ENCODE measurements at regions not wholly inside any gene's neighbourhood (a gene's known extent, or its start where the extent isn't known, plus 50 kb on each side); places are given as distances from the start of the nearest gene placed in this dataset.
"Not testable (repeated sequence)": the region's sequence is repeated elsewhere in the genome, so short reads cannot be mapped to it uniquely, and the experiment has no call there.

DNA sequence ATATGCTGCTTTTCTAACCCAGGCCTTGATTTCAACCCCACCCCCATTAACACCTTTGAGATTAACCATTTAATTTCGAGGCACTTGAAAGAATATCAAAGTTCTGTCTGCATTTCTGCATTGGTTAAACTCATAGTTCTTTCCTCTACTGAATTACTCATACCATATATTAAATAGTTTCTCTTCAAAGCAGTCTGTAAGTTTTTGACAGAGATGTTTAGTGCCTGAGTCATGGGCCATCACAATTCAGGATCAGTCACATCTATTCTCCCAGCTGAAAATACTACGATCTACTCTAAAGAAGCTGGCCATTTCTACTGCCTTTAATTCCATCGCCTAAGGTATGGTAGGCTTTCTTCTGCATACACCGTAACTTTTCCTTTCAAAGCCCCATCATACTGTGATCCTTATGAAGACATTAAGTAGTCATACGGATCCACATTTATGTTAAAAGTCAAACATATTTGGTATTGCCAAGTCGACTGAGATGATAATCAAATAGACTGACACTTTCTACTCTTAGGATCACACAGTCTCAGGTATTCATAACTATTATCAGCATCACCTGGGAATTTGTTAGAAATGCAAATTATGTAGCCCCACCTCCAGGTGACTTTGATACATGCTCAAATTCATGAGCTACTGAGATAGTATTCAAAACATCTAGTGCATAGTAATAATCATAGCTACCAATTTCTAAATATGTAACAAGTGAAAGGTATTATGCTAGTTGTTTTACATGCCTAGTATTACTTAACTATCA, 489.4 kb upstream of the IL12A start:
- TF ChIP-seq, protein P1, sequence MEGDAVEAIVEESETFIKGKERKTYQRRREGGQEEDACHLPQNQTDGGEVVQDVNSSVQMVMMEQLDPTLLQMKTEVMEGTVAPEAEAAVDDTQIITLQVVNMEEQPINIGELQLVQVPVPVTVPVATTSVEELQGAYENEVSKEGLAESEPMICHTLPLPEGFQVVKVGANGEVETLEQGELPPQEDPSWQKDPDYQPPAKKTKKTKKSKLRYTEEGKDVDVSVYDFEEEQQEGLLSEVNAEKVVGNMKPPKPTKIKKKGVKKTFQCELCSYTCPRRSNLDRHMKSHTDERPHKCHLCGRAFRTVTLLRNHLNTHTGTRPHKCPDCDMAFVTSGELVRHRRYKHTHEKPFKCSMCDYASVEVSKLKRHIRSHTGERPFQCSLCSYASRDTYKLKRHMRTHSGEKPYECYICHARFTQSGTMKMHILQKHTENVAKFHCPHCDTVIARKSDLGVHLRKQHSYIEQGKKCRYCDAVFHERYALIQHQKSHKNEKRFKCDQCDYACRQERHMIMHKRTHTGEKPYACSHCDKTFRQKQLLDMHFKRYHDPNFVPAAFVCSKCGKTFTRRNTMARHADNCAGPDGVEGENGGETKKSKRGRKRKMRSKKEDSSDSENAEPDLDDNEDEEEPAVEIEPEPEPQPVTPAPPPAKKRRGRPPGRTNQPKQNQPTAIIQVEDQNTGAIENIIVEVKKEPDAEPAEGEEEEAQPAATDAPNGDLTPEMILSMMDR (conservative IDR thresholded peaks at IDR 0.05; ENCODE audit: control insufficient read depth, insufficient read depth, low read depth, low read length) = no peak
- no peak overlapping the region for H3K4me3 ChIP-seq (ENCODE audit: control insufficient read depth, low read depth, low read length)
- DNase-seq (ENCODE audit: low read depth) = peak; percentile 19

DNA sequence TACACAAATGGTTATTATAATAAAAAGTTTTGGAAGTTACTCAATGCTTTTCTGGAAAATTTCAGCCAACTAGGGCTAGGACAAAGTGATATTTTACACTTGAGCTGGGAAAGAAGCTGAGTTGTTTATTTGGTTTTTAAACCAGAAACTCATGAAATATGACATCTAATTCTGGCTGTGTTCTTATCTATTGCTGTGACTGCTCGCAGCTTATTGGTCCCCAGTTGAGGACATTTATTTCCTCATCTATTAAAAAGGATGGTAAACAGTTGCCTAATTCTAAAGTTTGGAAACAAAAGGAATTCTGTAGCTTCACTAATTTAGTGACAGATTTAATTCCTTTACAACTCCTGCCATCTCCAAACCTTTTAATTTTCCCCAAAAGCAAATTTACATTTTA, 487.6 kb upstream of the IL12A start:
- TF ChIP-seq, protein P1 (conservative IDR thresholded peaks at IDR 0.05; ENCODE audit: control insufficient read depth, insufficient read depth, low read depth, low read length) = no peak
- DNase-seq (ENCODE audit: low read depth) = no peak
- no peak overlapping the region for H3K4me3 ChIP-seq (ENCODE audit: control insufficient read depth, low read depth, low read length)

DNA sequence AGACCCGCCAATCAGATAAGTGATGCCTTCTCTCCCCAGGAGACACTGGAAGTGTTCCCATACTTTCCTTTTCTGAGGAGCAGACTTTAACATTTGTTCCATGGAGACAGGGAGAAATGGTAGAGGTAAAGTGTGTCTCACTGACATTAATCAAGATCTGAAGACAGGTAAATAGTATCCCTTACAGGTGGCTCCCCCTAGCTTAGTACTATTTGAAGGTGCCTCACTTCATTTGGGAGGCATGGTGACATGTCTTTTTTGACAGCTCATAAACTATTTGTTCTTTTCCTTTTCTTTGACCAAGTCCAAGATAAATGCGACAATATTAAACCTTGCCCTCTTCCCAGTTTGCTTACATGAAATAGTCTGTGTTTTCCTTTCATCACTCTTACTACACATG, 485.6 kb upstream of the IL12A start:
- TF ChIP-seq, protein P1 (conservative IDR thresholded peaks at IDR 0.05; ENCODE audit: control insufficient read depth, insufficient read depth, low read depth, low read length) = no peak
- no peak overlapping the region for H3K4me3 ChIP-seq (ENCODE audit: control insufficient read depth, low read depth, low read length)
- no peak for DNase-seq (ENCODE audit: low read depth)

DNA sequence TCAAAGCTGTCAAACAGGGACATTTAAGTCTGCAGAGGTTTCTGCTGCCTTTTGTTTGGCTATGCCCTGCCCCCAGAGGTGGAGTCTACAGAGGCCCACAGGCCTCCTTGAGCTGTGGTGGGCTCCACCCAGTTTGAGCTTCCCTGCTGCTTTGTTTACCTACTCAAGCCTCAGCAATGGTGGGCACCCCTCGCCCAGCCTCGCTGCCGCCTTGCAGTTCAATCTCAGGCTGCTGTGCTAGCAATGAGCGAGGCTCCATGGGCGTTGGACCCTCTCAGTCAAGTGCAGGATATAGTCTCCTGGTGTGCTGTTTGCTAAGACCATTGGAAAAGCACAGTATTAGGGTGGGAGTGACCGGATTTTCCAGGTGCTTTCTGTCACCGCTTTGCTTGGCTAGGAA, 477.6 kb upstream of the IL12A start:
- H3K4me3 ChIP-seq (ENCODE audit: control insufficient read depth, low read depth, low read length); DNase-seq (ENCODE audit: low read depth): not testable (repeated sequence)

DNA sequence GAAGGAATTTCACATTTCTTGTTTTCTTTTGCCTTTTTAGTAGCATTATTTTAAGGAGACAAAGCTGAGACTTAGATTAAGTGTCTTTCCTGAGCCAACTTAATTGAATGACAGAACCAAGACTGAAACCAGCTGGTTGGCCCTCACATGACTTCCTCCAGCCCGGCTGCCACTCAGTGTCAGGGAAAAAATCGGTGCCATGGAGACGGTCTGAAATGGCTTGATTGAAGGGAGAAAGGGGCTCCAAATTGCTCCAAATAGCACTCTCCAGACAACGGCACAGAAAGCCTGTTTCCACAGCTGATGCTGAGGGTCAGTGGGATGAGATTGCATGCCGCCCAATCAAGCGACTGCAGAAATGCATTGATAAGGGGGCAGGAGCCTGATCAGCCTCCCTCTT, 475.2 kb upstream of the IL12A start:
- DNase-seq (ENCODE audit: low read depth) = no peak
- TF ChIP-seq, protein P1 (conservative IDR thresholded peaks at IDR 0.05; ENCODE audit: control insufficient read depth, insufficient read depth, low read depth, low read length) = no peak
- no peak overlapping the region for H3K4me3 ChIP-seq (ENCODE audit: control insufficient read depth, low read depth, low read length)

DNA sequence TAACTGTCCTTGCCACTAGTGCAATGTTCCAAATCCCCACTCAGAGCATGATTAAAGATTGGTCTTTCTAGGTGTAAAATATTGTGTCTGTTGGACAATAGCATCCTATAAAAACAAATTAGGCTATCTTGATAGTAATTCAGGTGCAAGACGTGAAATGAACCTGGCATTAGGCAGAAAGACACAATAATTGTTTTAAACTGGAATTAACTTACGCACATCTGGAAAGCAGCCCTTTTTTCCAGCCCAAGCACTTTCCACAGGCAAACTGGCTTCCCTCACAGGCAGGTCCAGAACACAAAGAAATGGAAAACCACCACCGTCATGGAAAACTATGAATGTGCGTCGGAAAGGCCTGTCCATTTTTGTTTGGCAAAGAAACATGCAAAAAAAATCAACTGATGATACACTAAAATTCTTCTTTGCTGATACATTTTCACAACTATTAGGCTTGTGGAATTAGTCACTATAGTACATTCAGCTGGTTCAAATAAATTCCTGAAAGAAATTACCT, 474.7 kb upstream of the IL12A start:
- TF ChIP-seq, protein P1 (conservative IDR thresholded peaks at IDR 0.05; ENCODE audit: control insufficient read depth, insufficient read depth, low read depth, low read length) = no peak
- DNase-seq (ENCODE audit: low read depth) = peak; percentile 52
- no peak overlapping the region for H3K4me3 ChIP-seq (ENCODE audit: control insufficient read depth, low read depth, low read length)

DNA sequence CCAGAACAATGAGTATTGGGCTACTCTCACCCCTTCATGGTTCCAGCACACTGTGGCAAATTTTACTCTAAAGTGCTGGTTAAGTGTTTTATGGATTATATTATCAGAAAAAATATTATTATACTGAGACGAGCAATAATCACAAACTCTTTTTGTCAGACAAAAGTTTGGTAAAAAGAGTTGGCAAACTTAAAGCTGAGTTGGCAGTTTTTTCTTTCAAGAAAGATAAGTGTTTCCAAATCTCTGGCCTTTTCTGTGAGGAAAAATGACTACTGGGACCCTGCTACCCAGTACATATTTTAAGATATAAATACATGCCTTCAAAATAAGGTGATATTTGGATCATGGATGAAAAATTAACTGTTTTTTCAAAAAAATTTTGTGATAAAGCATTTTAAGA, 471.5 kb upstream of the IL12A start:
- DNase-seq (ENCODE audit: low read depth) = no peak
- TF ChIP-seq, protein P1 (conservative IDR thresholded peaks at IDR 0.05; ENCODE audit: control insufficient read depth, insufficient read depth, low read depth, low read length) = no peak
- H3K4me3 ChIP-seq (ENCODE audit: control insufficient read depth, low read depth, low read length) = no peak overlapping the region

All from fibroblast of mammary gland (primary cell).